A549 (cell line): ENCODE measurements at regions not wholly inside any gene's neighbourhood (a gene's known extent, or its start where the extent isn't known, plus 50 kb on each side); places are given as distances from the start of the nearest gene placed in this dataset.

Experiments
- ATAC-seq, 2 experiments: fragments of 200-7000 bp in 1 of 2; fragments of >200 bp in 1 of 2; cut with Nextera tagmentation in 1 of 2; cut with Tn5 transposase in 1 of 2; 3 replicates each; pipeline versions ENCODE4 v1.8.0 to v1.9.1; 2018 to 2020; ENCODE audit warnings: mild to moderate bottlenecking in 1 of 2, moderate library complexity in 1 of 2
- CTCF ChIA-PET: fragments of 300-600 bp; sonication (Branson Sonifier 250); formaldehyde crosslinking; extraction: SDS; loops from one replicate; lab custom pipeline; 2021; ENCODE audit warnings: antibody characterized with exemption, inconsistent platforms; lab: Yijun Ruan, JAX
- POLR2A ChIA-PET: fragments of 350-600 bp; formaldehyde crosslinking; extraction: SDS; loops from one replicate; lab custom pipeline; 2021; ENCODE audit warnings: antibody characterized with exemption, inconsistent platforms; lab: Yijun Ruan, JAX
- DNase-seq, 2 experiments: peaks; one replicate each; pipeline versions ENCODE4 v3.0.0 to v3.0.0-alpha.2; 2011 to 2016; ENCODE audit warnings: low read depth in 1 of 2, low spot score in 1 of 2
- FAIRE-seq: peaks from 2 replicates; lab custom pipeline; 2011; peaks lifted over from hg19 to GRCh38; lab: Jason Lieb, UNC
- H3K27ac ChIP-seq, 2 experiments: fragments of >200 bp; sonication (Bioruptor Twin); formaldehyde crosslinking; 3 replicates each; pipeline ENCODE4 v1.5.1; 2016 to 2017
- H3K4me1 ChIP-seq: fragments of >200 bp; sonication (Bioruptor Twin); formaldehyde crosslinking; 3 replicates; pipeline ENCODE4 v1.6.1; 2016
- H3K4me2 ChIP-seq: fragments of >200 bp; sonication (Bioruptor Twin); formaldehyde crosslinking; 3 replicates; pipeline ENCODE4 v1.6.1; 2016
- H3K4me3 ChIP-seq: fragments of >200 bp; sonication (Bioruptor Twin); formaldehyde crosslinking; 3 replicates; pipeline ENCODE4 v1.5.1; 2016
- H3K9me3 ChIP-seq: fragments of >200 bp; sonication (Bioruptor Twin); formaldehyde crosslinking; 3 replicates; pipeline ENCODE4 v1.6.1; 2016
- BHLHE40 ChIP-seq: IDR thresholded peaks from 2 replicates; pipeline ENCODE4 v1.6.1; 2012; ENCODE audit warnings: low read depth, low read length, inconsistent platforms
- CEBPB ChIP-seq, 2 experiments: fragments of >200 bp in 1 of 2; sonication (Bioruptor Twin) in 1 of 2; formaldehyde crosslinking in 1 of 2; IDR thresholded peaks; 2 replicates each; pipeline ENCODE4 v1.6.1; 2012 to 2016
- CHD4 ChIP-seq: fragments of 200-600 bp; sonication (generic); IDR thresholded peaks from 2 replicates; pipeline ENCODE4 v1.6.1; 2016; ENCODE audit warnings: antibody characterized with exemption, mild to moderate bottlenecking, borderline replicate concordance
- EHF ChIP-seq: fragments of 250-450 bp; sonication (Bioruptor Pico); IDR thresholded peaks from 2 replicates; pipeline ENCODE4 v1.5.0; 2020; ENCODE audit warnings: mild to moderate bottlenecking
- EHMT2 ChIP-seq: fragments of 200-600 bp; sonication (generic); IDR thresholded peaks from 2 replicates; pipeline ENCODE4 v1.6.1; 2016; ENCODE audit warnings: antibody characterized with exemption, low read depth, mild to moderate bottlenecking, moderate library complexity
- ELK1 ChIP-seq: fragments of 150-350 bp; IDR thresholded peaks from 2 replicates; pipeline ENCODE4 v1.6.1; 2014; ENCODE audit warnings: low read depth, mild to moderate bottlenecking, low read length
- ESRRA ChIP-seq: fragments of 150-350 bp; IDR thresholded peaks from 2 replicates; pipeline ENCODE4 v1.6.1; 2014; ENCODE audit warnings: mild to moderate bottlenecking, low read length, borderline replicate concordance
- GATA3 ChIP-seq: IDR thresholded peaks from 2 replicates; pipeline ENCODE4 v1.6.1; 2012; ENCODE audit warnings: borderline replicate concordance
- HDAC2 ChIP-seq: fragments of 200-600 bp; sonication (generic); IDR thresholded peaks from 2 replicates; pipeline ENCODE4 v1.6.1; 2016
- HEYL ChIP-seq: fragments of 250-450 bp; sonication (Bioruptor Pico); IDR thresholded peaks from 2 replicates; pipeline ENCODE4 v1.8.0; 2021; ENCODE audit warnings: mild to moderate bottlenecking, moderate library complexity
- HMGXB4 ChIP-seq: fragments of 250-450 bp; sonication (Bioruptor Pico); IDR thresholded peaks from 2 replicates; pipeline ENCODE4 v1.5.0; 2021; ENCODE audit warnings: mild to moderate bottlenecking, moderate library complexity, borderline replicate concordance
- JUN ChIP-seq, 2 experiments: fragments of >200 bp; sonication (Bioruptor Twin); formaldehyde crosslinking; IDR thresholded peaks; 2 replicates in 1 of 2; 3 replicates in 1 of 2; pipeline ENCODE4 v1.6.1; 2016 to 2017
- JUNB ChIP-seq: fragments of >200 bp; sonication (Bioruptor Twin); formaldehyde crosslinking; IDR thresholded peaks from 2 replicates; pipeline ENCODE4 v1.6.1; 2016
- MYC ChIP-seq: IDR thresholded peaks from 2 replicates; pipeline ENCODE4 v1.6.1; 2012; ENCODE audit warnings: mild to moderate bottlenecking, inconsistent platforms, low read length, improper control_type of control experiment, borderline replicate concordance
- NR3C1 ChIP-seq: fragments of >200 bp; sonication (Bioruptor Twin); formaldehyde crosslinking; IDR thresholded peaks from 3 replicates; pipeline ENCODE4 v1.6.1; 2017
- RAD21 ChIP-seq, 2 experiments: fragments of >200 bp in 1 of 2; sonication (Bioruptor Twin) in 1 of 2; formaldehyde crosslinking in 1 of 2; IDR thresholded peaks in 1 of 2; conservative IDR thresholded peaks in 1 of 2; 2 replicates in 1 of 2; 3 replicates in 1 of 2; pipeline ENCODE4 v1.6.1; 2012 to 2018; ENCODE audit warnings: inconsistent platforms in 1 of 2
- RARB ChIP-seq: fragments of 250-450 bp; sonication (Bioruptor Pico); IDR thresholded peaks from 2 replicates; pipeline ENCODE4 v1.8.0; 2021; ENCODE audit warnings: mild to moderate bottlenecking, moderate library complexity
- RNF2 ChIP-seq: fragments of 200-600 bp; sonication (generic); IDR thresholded peaks from 2 replicates; pipeline ENCODE4 v1.6.1; 2016; ENCODE audit warnings: low read depth, mild to moderate bottlenecking, antibody characterized with exemption, moderate library complexity, borderline replicate concordance
- SREBF2 ChIP-seq: fragments of 450-650 bp; IDR thresholded peaks from 2 replicates; pipeline ENCODE4 v1.6.1; 2014; ENCODE audit warnings: mild to moderate bottlenecking, moderate library complexity
- TP53 ChIP-seq: fragments of 250-450 bp; sonication (Bioruptor Pico); IDR thresholded peaks from 2 replicates; pipeline ENCODE4 v1.5.0; 2021; ENCODE audit warnings: mild to moderate bottlenecking, moderate library complexity
- USF2 ChIP-seq: fragments of 450-650 bp; IDR thresholded peaks from 2 replicates; pipeline ENCODE4 v1.6.1; 2014; ENCODE audit warnings: antibody characterized with exemption
- ZC3H11A ChIP-seq: fragments of 450-650 bp; IDR thresholded peaks from 2 replicates; pipeline ENCODE4 v1.6.1; 2014; ENCODE audit warnings: antibody characterized with exemption, mild to moderate bottlenecking
- ZFP36 ChIP-seq: fragments of 450-650 bp; IDR thresholded peaks from 2 replicates; pipeline ENCODE4 v1.6.1; 2014; ENCODE audit warnings: borderline replicate concordance; ENCODE audit not compliant: partially characterized antibody
- ZNF302 ChIP-seq: fragments of 250-450 bp; sonication (Bioruptor Pico); IDR thresholded peaks from 2 replicates; pipeline ENCODE4 v1.9.0; 2021; ENCODE audit warnings: inconsistent platforms, mild to moderate bottlenecking, moderate library complexity
- WGBS: methylation state at CpG from one replicate; pipeline ENCODE4 v1.1.6; 2017; ENCODE audit errors: missing lambda C conversion rate; 5-methylcytosine and 5-hydroxymethylcytosine counted together
- TF ChIP-seq, protein P1 (sequence below): fragments of 250-450 bp; sonication (Bioruptor Pico); IDR thresholded peaks from 2 replicates; pipeline ENCODE4 v1.5.0; 2020; ENCODE audit warnings: low read depth, mild to moderate bottlenecking, moderate library complexity
- TF ChIP-seq, protein P2 (sequence below): fragments of >200 bp; sonication (Bioruptor Twin); formaldehyde crosslinking; IDR thresholded peaks from 2 replicates; pipeline ENCODE4 v1.6.1; 2016

- TF ChIP-seq RAD21 (conservative IDR thresholded peaks at IDR 0.05 in 1 of 2, IDR thresholded peaks at IDR 0.05 in 1 of 2): no peak
- no peak for TF ChIP-seq GATA3
- no peak for TF ChIP-seq RNF2
- no peak for TF ChIP-seq ELK1
- TF ChIP-seq RARB (CRISPR knock-in tag): no peak
- TF ChIP-seq ZFP36: no peak
- no peak for TF ChIP-seq EHF (CRISPR knock-in tag)
- no peak for TF ChIP-seq JUNB
- no peak for TF ChIP-seq HMGXB4 (CRISPR knock-in tag)
- TF ChIP-seq, protein P1, sequence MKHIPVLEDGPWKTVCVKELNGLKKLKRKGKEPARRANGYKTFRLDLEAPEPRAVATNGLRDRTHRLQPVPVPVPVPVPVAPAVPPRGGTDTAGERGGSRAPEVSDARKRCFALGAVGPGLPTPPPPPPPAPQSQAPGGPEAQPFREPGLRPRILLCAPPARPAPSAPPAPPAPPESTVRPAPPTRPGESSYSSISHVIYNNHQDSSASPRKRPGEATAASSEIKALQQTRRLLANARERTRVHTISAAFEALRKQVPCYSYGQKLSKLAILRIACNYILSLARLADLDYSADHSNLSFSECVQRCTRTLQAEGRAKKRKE (CRISPR knock-in tag): no peak
- TF ChIP-seq TP53 (CRISPR knock-in tag): no peak
- TF ChIP-seq BHLHE40: no peak
- no peak for TF ChIP-seq USF2
- TF ChIP-seq HEYL: no peak
- TF ChIP-seq JUN (IDR thresholded peaks at IDR 0.05): no peak
- no peak for TF ChIP-seq ESRRA
- POLR2A ChIA-PET: no interaction called here
- FAIRE-seq (no peak), ATAC-seq (no peak), DNase-seq (no peak)
- H3K4me2 ChIP-seq: no peak overlapping the region
- WGBS: 46% methylated on average over 5 of the region's 9 CpGs
- H3K27ac ChIP-seq: no peak overlapping the region
- H3K9me3 ChIP-seq: no peaks in the 10 kb centered on the region
- H3K4me3 ChIP-seq: no peak overlapping the region
- no peaks in the 10 kb centered on the region for H3K4me1 ChIP-seq
- CTCF ChIA-PET: no interaction called here
These were observed 66.3 kb downstream of the CCR1 start for GRCh38 chr3:46141813-46142212.

- Histone ChIP-seq H3K27ac (no peak overlapping the region), H3K4me2 (no peak overlapping the region), H3K4me3 (no peak overlapping the region), H3K4me1 (no peaks in the 10 kb centered on the region), H3K9me3 (no peaks in the 10 kb centered on the region)
- ATAC-seq (no peak), FAIRE-seq (no peak), DNase-seq (no peak)
- WGBS: 2% methylated on average over 3 of the region's 3 CpGs
- POLR2A ChIA-PET: no interaction called here
- TF ChIP-seq NR3C1 (no peak), CHD4 (no peak), ZNF302 (CRISPR knock-in tag) (no peak), CEBPB (IDR thresholded peaks at IDR 0.05) (no peak), MYC (no peak), HDAC2 (no peak), ESRRA (no peak), SREBF2 (no peak), EHMT2 (no peak), ZC3H11A (no peak)
- TF ChIP-seq, protein P2, sequence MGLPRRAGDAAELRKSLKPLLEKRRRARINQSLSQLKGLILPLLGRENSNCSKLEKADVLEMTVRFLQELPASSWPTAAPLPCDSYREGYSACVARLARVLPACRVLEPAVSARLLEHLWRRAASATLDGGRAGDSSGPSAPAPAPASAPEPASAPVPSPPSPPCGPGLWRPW: no peak
- CTCF ChIA-PET: no interaction called here
These were observed 69.5 kb downstream of the CCR1 start for GRCh38 chr3:46138581-46138980.
